Heart left ventricle (tissue), 16 donors: ENCODE measurements at regions not wholly inside any gene's neighbourhood (a gene's known extent, or its start where the extent isn't known, plus 50 kb on each side); places are given as distances from the start of the nearest gene placed in this dataset.

Source experiments
- ATAC-seq, 4 donors: fragments of 200-7000 bp; cut with Tn5 transposase; one replicate each; pipeline ENCODE4 v1.9.1; 2020 to 2022; ENCODE audit warnings: moderate library complexity in 4 of 4, mild to moderate bottlenecking in 3 of 4, moderate number of reproducible peaks in 1 of 4
- DNase-seq, 5 donors: peaks; one replicate each; pipeline ENCODE4 v3.0.0-alpha.2; 2020
- H3K27ac ChIP-seq, 12 donors: fragments of 200-600 bp; sonication (generic) in 4 of 12; one replicate each; pipeline versions ENCODE4 v1.5.0 to v1.8.0; 2016 to 2022; ENCODE audit warnings: mild to moderate bottlenecking in 2 of 12
- H3K27me3 ChIP-seq, 9 donors: fragments of 200-600 bp; sonication (generic) in 2 of 9; one replicate each; pipeline versions ENCODE4 v1.5.1 to v1.8.0; 2016 to 2022; ENCODE audit warnings: mild to moderate bottlenecking in 3 of 9
- H3K36me3 ChIP-seq, 9 donors: fragments of 200-600 bp; sonication (generic) in 2 of 9; one replicate each; pipeline versions ENCODE4 v1.5.0 to v1.8.0; 2018 to 2022; ENCODE audit warnings: mild to moderate bottlenecking in 2 of 9
- H3K4me1 ChIP-seq, 12 donors: fragments of 200-600 bp; sonication (generic) in 4 of 12; one replicate each; pipeline versions ENCODE4 v1.5.0 to v1.8.0; 2016 to 2022; ENCODE audit warnings: mild to moderate bottlenecking in 3 of 12
- H3K4me3 ChIP-seq, 12 donors: fragments of 200-600 bp; sonication (generic) in 4 of 12; one replicate each; pipeline versions ENCODE4 v1.5.0 to v1.8.0; 2017 to 2022; ENCODE audit warnings: mild to moderate bottlenecking in 9 of 12, moderate library complexity in 4 of 12
- H3K9me3 ChIP-seq, 12 donors: fragments of 200-600 bp; sonication (generic) in 4 of 12; one replicate each; pipeline versions ENCODE4 v1.5.0 to v1.8.0; 2016 to 2022; ENCODE audit warnings: mild to moderate bottlenecking in 1 of 12
- CTCF ChIP-seq, 12 donors: fragments of 200-600 bp; sonication (generic) in 4 of 12; IDR thresholded peaks; one replicate each; pipeline versions ENCODE4 v1.5.0 to v1.8.0; 2018 to 2022; ENCODE audit warnings: antibody characterized with exemption in 12 of 12, mild to moderate bottlenecking in 5 of 12
- POLR2A ChIP-seq, 2 donors: fragments of 450-650 bp; IDR thresholded peaks; one replicate each; pipeline ENCODE4 v1.6.1; 2017; ENCODE audit warnings: antibody characterized with exemption in 2 of 2, mild to moderate bottlenecking in 2 of 2, moderate library complexity in 2 of 2
- WGBS, 4 donors: extraction: QIAGEN DNeasy Blood & Tissue Kit in 2 of 4; methylation state at CpG; one replicate each; pipeline versions ENCODE4 v1.1.5 to v1.1.7; 2013 to 2018; 5-methylcytosine and 5-hydroxymethylcytosine counted together
- intact Hi-C, 10 donors: fragments of 100-400 bp; cut with DNase I; formaldehyde crosslinking; loops; one replicate each; pipeline versions ENCODE4 v1.11.1 to v1.14.2; 2022
- donor health status: ischemic (EF 13 %, LVEDD 7.1; RV severe dilation, severe dysfunction).
- donor health status: healthy with polysubstance abuse.
- donor health status: DM: no; HTN: yes; CAD: no.
- donor health status: DM: no; HTN: no; CAD: no.
- donor health status: ischemic (EF 25% LVEDD 6.9; RV normal size, moderate dysfunction).
- donor health status: ischemic (EF 25% LVEDD 5.7; RV mildly dilated, moderate dysfunction).
- donor health status: healthy.
- donor health status: DM: yes; HTN: yes; CAD: no.
- donor health status: ischemic (EF 35%, LVEDD 5.7; RV mildly dilated, moderate dysfunction).
- donor health status: nonischemic (EF 11% LVEDD 7.7; RV severe dilation, severe dysfunction).
- donor health status: DM: yes; HTN: yes; CAD: no.
- donor health status: PGD.
- donor health status: ischemic (EF 29% LVEDD 5.4; RV normal size, mild dysfunction).
- donor health status: nonischemic (EF 23%, LVEDD 6.1; RV moderate dilation, normal function).

- DNase-seq (no peak), ATAC-seq (no peak)
- Histone ChIP-seq H3K27me3 (no peaks in the 10 kb centered on the region), H3K36me3 (no peaks in the 10 kb centered on the region), H3K4me1 (no peaks in the 10 kb centered on the region), H3K27ac (no peak overlapping the region), H3K4me3 (no peak overlapping the region), H3K9me3 (peaks cover 0 to 27% (median 9%) of the 10 kb centered on the region in 12 donors)
- intact Hi-C loops: no loop called here
- 27 to 59% (median 53%) methylated on average over 1 of the region's 1 CpG for WGBS, 4 donors
- TF ChIP-seq CTCF (IDR thresholded peaks at IDR 0.05): no peak
- no peak for TF ChIP-seq POLR2A (IDR thresholded peaks at IDR 0.05)
Measured at GRCh38 chr4:35793045-35793722, 451.1 kb downstream of the ARAP2 start.

- no peak for ATAC-seq
- Histone ChIP-seq H3K4me3 (no peak overlapping the region), H3K27ac (no peak overlapping the region), H3K36me3 (no peaks in the 10 kb centered on the region), H3K4me1 (no peaks in the 10 kb centered on the region), H3K27me3 (no peaks in the 10 kb centered on the region), H3K9me3 (peaks cover 0 to 27% (median 9%) of the 10 kb centered on the region in 12 donors)
- TF ChIP-seq CTCF (IDR thresholded peaks at IDR 0.05): no peak
- TF ChIP-seq POLR2A (IDR thresholded peaks at IDR 0.05): no peak
- intact Hi-C loops: no loop called here
- no peak for DNase-seq
- 91 to 98% (median 93%) methylated on average over 1 of the region's 1 CpG for WGBS, 4 donors
Measured at GRCh38 chr4:35793766-35794165, 450.5 kb downstream of the ARAP2 start.

GRCh38 chr4:35800669-35801068 is 443.6 kb downstream of the ARAP2 start:
- 83 to 90% (median 87%) methylated on average over 1 to 5 of the region's 5 CpGs for WGBS, 4 donors
- Histone ChIP-seq H3K4me3 (no peak overlapping the region), H3K9me3 (peaks cover 0 to 20% (median 9%) of the 10 kb centered on the region in 12 donors), H3K27me3 (no peaks in the 10 kb centered on the region), H3K27ac (no peak overlapping the region), H3K36me3 (no peaks in the 10 kb centered on the region), H3K4me1 (no peaks in the 10 kb centered on the region)
- ATAC-seq: no peak
- intact Hi-C loops: no loop called here
- no peak for TF ChIP-seq POLR2A (IDR thresholded peaks at IDR 0.05)
- no peak for TF ChIP-seq CTCF (IDR thresholded peaks at IDR 0.05)
- peak in 1 of 5 donors; percentile 15 for DNase-seq

- H3K36me3 ChIP-seq: no peaks in the 10 kb centered on the region
- no peak overlapping the region for H3K27ac ChIP-seq
- peak in 1 of 5 donors; percentile 18 for DNase-seq
- peaks cover 0 to 2% (median 0%) of the 10 kb centered on the region in 12 donors for H3K9me3 ChIP-seq
- H3K4me1 ChIP-seq: no peaks in the 10 kb centered on the region
- WGBS, 4 donors: 79 to 90% (median 83%) methylated on average over 1 to 2 of the region's 2 CpGs
- TF ChIP-seq CTCF (IDR thresholded peaks at IDR 0.05): no peak
- no peak for TF ChIP-seq POLR2A (IDR thresholded peaks at IDR 0.05)
- intact Hi-C loops: no loop called here
- ATAC-seq: no peak
- H3K27me3 ChIP-seq: no peaks in the 10 kb centered on the region
- no peak overlapping the region for H3K4me3 ChIP-seq
Measured at GRCh38 chr4:35802644-35803043, 441.7 kb downstream of the ARAP2 start.
